Uterus (tissue), 2 donors: ENCODE measurements at regions not wholly inside any gene's neighbourhood (a gene's known extent, or its start where the extent isn't known, plus 50 kb on each side); places are given as distances from the start of the nearest gene placed in this dataset.

ENCODE experiments used
- CTCF ChIP-seq, 4 experiments: fragments of 200-600 bp in 2 of 4; fragments of 450-650 bp in 2 of 4; sonication (generic) in 2 of 4; IDR thresholded peaks; one replicate each; pipeline ENCODE4 v1.5.1; 2016 to 2019; ENCODE audit warnings: antibody characterized with exemption in 4 of 4, mild to moderate bottlenecking in 2 of 4, moderate library complexity in 1 of 4
- POLR2A ChIP-seq, 2 donors: fragments of 450-650 bp; IDR thresholded peaks; one replicate each; pipeline ENCODE4 v1.6.1; 2016; ENCODE audit warnings: antibody characterized with exemption in 2 of 2, mild to moderate bottlenecking in 1 of 2, moderate library complexity in 1 of 2

- no peak for TF ChIP-seq POLR2A (IDR thresholded peaks at IDR 0.05)
- no peak for TF ChIP-seq CTCF (IDR thresholded peaks at IDR 0.05)
Measured at GRCh38 chr10:64450312-64450711, 929.1 kb downstream of the REEP3 start.
